ENCODE measurements at regions not wholly inside any gene's neighbourhood (a gene's known extent, or its start where the extent isn't known, plus 50 kb on each side); places are given as distances from the start of the nearest gene placed in this dataset.

DNA sequence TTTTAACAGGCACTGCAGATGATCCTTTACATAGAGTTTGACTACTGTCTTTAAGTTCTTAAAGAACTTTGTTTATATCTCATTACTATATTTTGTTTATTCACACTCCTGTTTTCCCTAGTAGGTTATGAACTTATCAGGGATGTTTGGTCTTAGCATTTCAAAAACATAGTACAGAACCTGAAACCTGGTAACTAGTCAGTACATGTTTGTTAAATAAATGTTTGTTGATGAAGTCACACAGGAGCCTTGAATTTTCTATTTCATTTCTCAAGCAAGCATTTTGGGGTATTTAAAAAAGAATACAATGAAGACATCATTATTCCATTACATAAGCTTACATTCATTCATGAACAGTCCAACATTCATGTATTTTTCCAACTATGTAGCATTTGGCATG lies 280.3 kb upstream of the ZSWIM2 start:
- TF ChIP-seq, protein P1, sequence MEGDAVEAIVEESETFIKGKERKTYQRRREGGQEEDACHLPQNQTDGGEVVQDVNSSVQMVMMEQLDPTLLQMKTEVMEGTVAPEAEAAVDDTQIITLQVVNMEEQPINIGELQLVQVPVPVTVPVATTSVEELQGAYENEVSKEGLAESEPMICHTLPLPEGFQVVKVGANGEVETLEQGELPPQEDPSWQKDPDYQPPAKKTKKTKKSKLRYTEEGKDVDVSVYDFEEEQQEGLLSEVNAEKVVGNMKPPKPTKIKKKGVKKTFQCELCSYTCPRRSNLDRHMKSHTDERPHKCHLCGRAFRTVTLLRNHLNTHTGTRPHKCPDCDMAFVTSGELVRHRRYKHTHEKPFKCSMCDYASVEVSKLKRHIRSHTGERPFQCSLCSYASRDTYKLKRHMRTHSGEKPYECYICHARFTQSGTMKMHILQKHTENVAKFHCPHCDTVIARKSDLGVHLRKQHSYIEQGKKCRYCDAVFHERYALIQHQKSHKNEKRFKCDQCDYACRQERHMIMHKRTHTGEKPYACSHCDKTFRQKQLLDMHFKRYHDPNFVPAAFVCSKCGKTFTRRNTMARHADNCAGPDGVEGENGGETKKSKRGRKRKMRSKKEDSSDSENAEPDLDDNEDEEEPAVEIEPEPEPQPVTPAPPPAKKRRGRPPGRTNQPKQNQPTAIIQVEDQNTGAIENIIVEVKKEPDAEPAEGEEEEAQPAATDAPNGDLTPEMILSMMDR (IDR thresholded peaks at IDR 0.05), result no peak
- TF ChIP-seq ZFX (IDR thresholded peaks at IDR 0.05; ENCODE audit: borderline replicate concordance), result no peak
